Tongue (tissue), 1 donor: ENCODE measurements at regions not wholly inside any gene's neighbourhood (a gene's known extent, or its start where the extent isn't known, plus 50 kb on each side); places are given as distances from the start of the nearest gene placed in this dataset.
"Not testable (repeated sequence)": the region's sequence is repeated elsewhere in the genome, so short reads cannot be mapped to it uniquely, and the experiment has no call there.

Experiments
- DNase-seq: peaks from one replicate; pipeline ENCODE4 v3.0.0-alpha.2; 2015

- DNase-seq = not testable (repeated sequence)
Observed at GRCh38 chr2:209186886-209187285, 237.0 kb upstream of the MAP2 start.

GRCh38 chr2:209189893-209190292, 234.0 kb upstream of the MAP2 start:
- no peak for DNase-seq

GRCh38 chr2:209191139-209191538, 232.7 kb upstream of the MAP2 start:
- no peak for DNase-seq

GRCh38 chr2:209194717-209195116, 229.1 kb upstream of the MAP2 start:
- no peak for DNase-seq

GRCh38 chr2:209208211-209208610, 215.6 kb upstream of the MAP2 start:
- peak; percentile 38 for DNase-seq

- DNase-seq = no peak
Observed at GRCh38 chr2:209209943-209210342, 213.9 kb upstream of the MAP2 start.

- no peak for DNase-seq
Observed at GRCh38 chr2:209230560-209230959, 193.3 kb upstream of the MAP2 start.

- no peak for DNase-seq
Observed at GRCh38 chr2:209236377-209236776, 187.5 kb upstream of the MAP2 start.

- no peak for DNase-seq
Observed at GRCh38 chr2:209238765-209239584, 184.9 kb upstream of the MAP2 start.

- no peak for DNase-seq
Observed at GRCh38 chr2:209239585-209239938, 184.3 kb upstream of the MAP2 start.

GRCh38 chr2:209240204-209240603, 183.6 kb upstream of the MAP2 start:
- DNase-seq = no peak

- DNase-seq = no peak
Observed at GRCh38 chr2:209253544-209253943, 170.3 kb upstream of the MAP2 start.

- no peak for DNase-seq
Observed at GRCh38 chr2:209259767-209260166, 164.1 kb upstream of the MAP2 start.

GRCh38 chr2:209260281-209260680, 163.6 kb upstream of the MAP2 start:
- no peak for DNase-seq

- not testable (repeated sequence) for DNase-seq
Observed at GRCh38 chr2:209261366-209262053, 162.3 kb upstream of the MAP2 start.

- DNase-seq = no peak
Observed at GRCh38 chr2:209269024-209269423, 154.8 kb upstream of the MAP2 start.

GRCh38 chr2:209276000-209276399, 147.8 kb upstream of the MAP2 start:
- DNase-seq = no peak

GRCh38 chr2:209277444-209277843, 146.4 kb upstream of the MAP2 start:
- no peak for DNase-seq

GRCh38 chr2:209298601-209299000, 125.2 kb upstream of the MAP2 start:
- no peak for DNase-seq

GRCh38 chr2:209299478-209299877, 124.4 kb upstream of the MAP2 start:
- not testable (repeated sequence) for DNase-seq

- not testable (repeated sequence) for DNase-seq
Observed at GRCh38 chr2:209300766-209301165, 123.1 kb upstream of the MAP2 start.

GRCh38 chr2:209305026-209305425, 118.8 kb upstream of the MAP2 start:
- DNase-seq = no peak

- DNase-seq = peak; percentile 28
Observed at GRCh38 chr2:209305746-209306196, 118.1 kb upstream of the MAP2 start.
